ENCODE measurements at regions not wholly inside any gene's neighbourhood (a gene's known extent, or its start where the extent isn't known, plus 50 kb on each side); places are given as distances from the start of the nearest gene placed in this dataset.

DNA sequence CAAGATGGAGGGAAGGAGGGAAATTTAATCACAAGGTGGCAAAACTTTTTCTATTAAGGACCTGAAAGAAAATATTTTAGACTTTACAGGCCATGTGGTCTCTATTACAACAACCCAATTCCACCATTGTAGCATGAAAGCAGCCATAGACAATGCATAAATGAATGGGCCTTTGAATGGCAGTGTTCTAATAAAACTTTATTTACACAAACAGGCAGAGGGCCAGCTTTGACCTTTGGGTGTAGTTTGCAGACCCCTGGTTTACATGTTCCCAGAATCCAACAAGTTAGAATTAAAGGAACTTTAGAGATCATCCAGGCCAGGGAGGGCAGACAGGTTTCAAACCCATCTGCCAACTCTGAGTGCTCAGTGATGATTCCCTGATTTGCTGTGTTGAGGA lies 95.2 kb downstream of the BANF2 start:
- H3K27me3 Mint-ChIP-seq (ENCODE audit: low read depth): no peaks in the 10 kb centered on the region; the same call in none of the 2 replicates
- no peak overlapping the region for H3K56ac ChIP-seq (ENCODE audit: insufficient read length, low read depth, low read length)
- H2AK5ac ChIP-seq (ENCODE audit: insufficient read length, low read length): no peak overlapping the region
- H2BK5ac ChIP-seq (ENCODE audit: insufficient read length, low read length): no peak overlapping the region
- no peak for DNase-seq
- no peak overlapping the region for H3K27ac Mint-ChIP-seq
- H3K4ac ChIP-seq (ENCODE audit: low read depth, low read length): no peak overlapping the region
- no peak overlapping the region for H2BK12ac ChIP-seq (ENCODE audit: insufficient read length, low read depth, low read length)
- no peaks in the 10 kb centered on the region for H3K4me1 ChIP-seq (ENCODE audit: insufficient read depth, low read length)
- no peak overlapping the region for H2BK15ac ChIP-seq (ENCODE audit: low read depth, low read length)
- no peak overlapping the region for H3K18ac ChIP-seq (ENCODE audit: insufficient read length, low read depth, low read length)
- H2BK120ac ChIP-seq (ENCODE audit: low read depth, low read length, poor library complexity, severe bottlenecking): no peak overlapping the region
- H3T11ph ChIP-seq (ENCODE audit: low read length): no peak overlapping the region
- 0 out of 4 replicates have a peak, but pooled peaks cover 4% of the 10 kb centered on the region in 2 experiments for H3K4me1 Mint-ChIP-seq
- H4K5ac ChIP-seq (ENCODE audit: insufficient read length, low read depth, low read length): no peak overlapping the region
- H2AFZ ChIP-seq (ENCODE audit: low read length): no peak overlapping the region
- H3K79me2 ChIP-seq (ENCODE audit: insufficient read depth, low read length): no peaks in the 10 kb centered on the region
- H3K14ac ChIP-seq (ENCODE audit: insufficient read depth, low read length): no peak overlapping the region
- H3K27ac ChIP-seq (ENCODE audit: insufficient read length, low read depth, low read length): no peak overlapping the region
- H3K23me2 ChIP-seq (ENCODE audit: insufficient read length, low read depth, low read length, poor library complexity, severe bottlenecking): no peaks in the 10 kb centered on the region
- TF ChIP-seq, protein P1, sequence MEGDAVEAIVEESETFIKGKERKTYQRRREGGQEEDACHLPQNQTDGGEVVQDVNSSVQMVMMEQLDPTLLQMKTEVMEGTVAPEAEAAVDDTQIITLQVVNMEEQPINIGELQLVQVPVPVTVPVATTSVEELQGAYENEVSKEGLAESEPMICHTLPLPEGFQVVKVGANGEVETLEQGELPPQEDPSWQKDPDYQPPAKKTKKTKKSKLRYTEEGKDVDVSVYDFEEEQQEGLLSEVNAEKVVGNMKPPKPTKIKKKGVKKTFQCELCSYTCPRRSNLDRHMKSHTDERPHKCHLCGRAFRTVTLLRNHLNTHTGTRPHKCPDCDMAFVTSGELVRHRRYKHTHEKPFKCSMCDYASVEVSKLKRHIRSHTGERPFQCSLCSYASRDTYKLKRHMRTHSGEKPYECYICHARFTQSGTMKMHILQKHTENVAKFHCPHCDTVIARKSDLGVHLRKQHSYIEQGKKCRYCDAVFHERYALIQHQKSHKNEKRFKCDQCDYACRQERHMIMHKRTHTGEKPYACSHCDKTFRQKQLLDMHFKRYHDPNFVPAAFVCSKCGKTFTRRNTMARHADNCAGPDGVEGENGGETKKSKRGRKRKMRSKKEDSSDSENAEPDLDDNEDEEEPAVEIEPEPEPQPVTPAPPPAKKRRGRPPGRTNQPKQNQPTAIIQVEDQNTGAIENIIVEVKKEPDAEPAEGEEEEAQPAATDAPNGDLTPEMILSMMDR (conservative IDR thresholded peaks at IDR 0.05): no peak
- H3K4me3 Mint-ChIP-seq: no peak overlapping the region
- H3K27me3 ChIP-seq (ENCODE audit: insufficient read depth, low read length): no peaks in the 10 kb centered on the region
- H3K9me3 ChIP-seq (ENCODE audit: control insufficient read depth, low read depth, low read length): no peaks in the 10 kb centered on the region
- H3K23ac ChIP-seq (ENCODE audit: insufficient read length, low read depth, low read length): no peak overlapping the region
- H4K20me1 ChIP-seq (ENCODE audit: control insufficient read depth, insufficient read depth, insufficient read length): no peaks in the 10 kb centered on the region
- no peak overlapping the region for H4K8ac ChIP-seq (replicated peaks; ENCODE audit: insufficient read length, low read depth, low read length)
- H3K9me3 Mint-ChIP-seq: peaks cover 13 to 17% of the 10 kb centered on the region in 2 experiments
- H2BK20ac ChIP-seq (ENCODE audit: low read depth, low read length, poor library complexity, severe bottlenecking): no peak overlapping the region
- no peak overlapping the region for H3K9ac ChIP-seq (ENCODE audit: extremely low read depth, insufficient read length, low read length)
- H3K36me3 Mint-ChIP-seq (ENCODE audit: insufficient read depth in 1 of 3, low read depth in 3 of 3): peaks cover 0 to 9% (median 0%) of the 10 kb centered on the region in 3 experiments; a peak in 4 of 7 replicates
- H3K4me2 ChIP-seq (ENCODE audit: insufficient read depth, insufficient read length, low read length): no peak overlapping the region
- no peak overlapping the region for H4K91ac ChIP-seq (ENCODE audit: insufficient read length, low read depth, low read length)
- no peaks in the 10 kb centered on the region for H3K79me1 ChIP-seq (ENCODE audit: insufficient read depth, low read depth, low read length, poor library complexity, severe bottlenecking)

Measured in H9 (cell line).